ENCODE measurements at regions not wholly inside any gene's neighbourhood (a gene's known extent, or its start where the extent isn't known, plus 50 kb on each side); places are given as distances from the start of the nearest gene placed in this dataset.

- DNase-seq (ENCODE audit: low read depth in 2 of 2) = no peak
These were observed 54.5 kb upstream of the HTR4 start for GRCh38 chr5:148708854-148709253.

- DNase-seq (ENCODE audit: low read depth in 2 of 2) = no peak
These were observed 57.6 kb upstream of the HTR4 start for GRCh38 chr5:148711961-148712360.

DNA sequence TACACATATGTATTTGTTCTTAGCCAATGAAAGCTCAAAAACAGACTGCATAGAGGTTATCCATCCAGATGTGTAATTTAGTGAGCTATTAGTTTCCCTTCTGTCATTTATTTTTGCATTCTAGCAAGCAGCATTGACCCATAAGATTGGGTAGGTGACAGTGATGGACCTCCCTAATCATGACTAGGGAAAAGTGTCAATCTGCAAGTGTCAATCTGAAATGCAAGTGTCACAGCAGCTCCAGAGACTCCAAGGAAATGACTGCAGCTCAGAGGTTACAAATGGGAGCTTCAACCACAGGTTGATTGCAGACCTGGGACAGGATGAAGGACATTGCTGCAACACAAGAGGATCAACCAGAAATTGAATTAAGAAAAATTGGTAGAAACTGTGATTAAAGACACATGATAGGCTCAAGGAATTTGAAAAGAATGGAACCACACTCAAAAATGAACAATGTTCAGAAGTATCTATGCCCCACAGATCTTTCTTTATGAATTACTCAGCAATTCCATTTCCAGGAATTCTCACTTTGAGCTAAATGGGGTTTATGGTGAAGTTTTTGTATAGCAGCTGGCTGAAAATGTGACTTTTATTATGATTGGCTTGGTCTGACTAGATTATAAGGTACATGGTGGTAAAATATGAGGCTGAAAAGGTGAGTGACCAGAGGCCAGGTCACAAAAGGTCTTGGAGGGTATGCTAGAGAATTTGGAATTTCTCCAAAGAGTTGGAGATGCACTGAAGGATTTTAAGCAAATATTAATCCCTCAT is 59.6 kb upstream of the HTR4 start:
- DNase-seq (ENCODE audit: low read depth in 2 of 2) = no peak

- no peak for DNase-seq (ENCODE audit: low read depth in 2 of 2)
These were observed 62.4 kb upstream of the HTR4 start for GRCh38 chr5:148716716-148717115.

GRCh38 chr5:148717668-148718067 is 63.3 kb upstream of the HTR4 start:
- no peak for DNase-seq (ENCODE audit: low read depth in 2 of 2)

- DNase-seq (ENCODE audit: low read depth in 2 of 2) = no peak
These were observed 65.3 kb upstream of the HTR4 start for GRCh38 chr5:148719605-148720004.

DNA sequence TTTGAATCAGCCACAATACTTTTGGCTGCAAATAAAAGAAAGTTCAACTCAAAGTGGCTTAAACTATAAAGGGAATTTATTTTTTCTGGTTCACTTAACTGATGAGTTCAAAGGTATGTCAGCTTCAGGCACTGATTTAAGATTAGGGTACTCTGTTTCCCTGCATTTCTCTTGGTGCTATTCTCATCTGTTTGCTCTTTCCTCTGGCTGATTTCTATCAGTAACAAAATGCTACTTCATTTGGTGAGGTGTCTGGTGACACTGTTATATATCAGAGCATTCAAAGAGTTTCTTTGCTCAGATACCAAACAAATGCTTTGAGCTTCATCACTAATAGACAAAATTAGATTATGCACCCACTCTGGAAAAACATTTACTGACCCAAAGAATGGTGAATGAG is 65.9 kb upstream of the HTR4 start:
- no peak for DNase-seq (ENCODE audit: low read depth in 2 of 2)

DNA sequence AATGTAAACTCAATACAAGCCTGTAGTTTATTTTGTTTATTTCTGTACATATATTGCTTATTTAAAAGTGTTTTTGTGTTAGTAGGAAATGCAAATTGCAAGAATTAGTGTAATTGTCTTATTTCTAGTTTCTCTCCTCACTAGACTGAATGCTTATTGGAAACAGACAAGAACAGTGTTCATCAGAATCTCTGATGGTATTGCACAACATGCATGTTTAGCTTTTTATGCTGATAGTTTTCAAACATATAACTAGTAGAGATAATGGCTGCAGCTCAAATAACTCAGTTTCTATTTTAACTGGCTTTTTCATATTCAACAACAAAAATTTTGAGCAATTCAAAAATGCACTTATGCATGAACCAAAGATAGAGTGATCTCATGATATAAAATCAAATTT is 68.8 kb upstream of the HTR4 start:
- DNase-seq (ENCODE audit: low read depth in 2 of 2) = no peak

- DNase-seq (ENCODE audit: low read depth in 2 of 2) = no peak
These were observed 71.3 kb upstream of the HTR4 start for GRCh38 chr5:148725675-148726074.

GRCh38 chr5:148729182-148729581 is 74.9 kb upstream of the HTR4 start:
- DNase-seq (ENCODE audit: low read depth in 2 of 2) = no peak

DNA sequence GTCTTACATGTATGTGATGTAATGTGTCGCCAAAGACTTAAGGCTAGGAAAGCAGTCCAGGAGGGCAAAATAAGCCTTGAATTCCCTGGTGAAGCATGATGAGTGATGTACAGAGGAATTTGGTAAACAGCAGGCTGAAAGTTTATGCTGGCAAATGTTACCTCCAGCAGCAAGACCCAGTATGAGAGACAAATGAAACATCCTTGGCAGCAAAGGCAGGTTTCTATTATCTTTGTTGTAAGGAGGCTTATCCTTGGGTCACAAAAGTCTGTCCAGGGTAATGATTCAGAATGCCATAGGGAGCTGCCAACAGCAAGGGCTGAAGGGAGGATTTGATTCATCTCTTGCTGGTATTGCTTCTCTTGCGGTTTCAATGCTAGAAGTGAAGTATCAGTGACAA is 75.9 kb upstream of the HTR4 start:
- DNase-seq (ENCODE audit: low read depth in 2 of 2) = no peak

GRCh38 chr5:148730942-148731898 is 76.9 kb upstream of the HTR4 start:
- DNase-seq (ENCODE audit: low read depth in 2 of 2) = peak; percentile 6 to 36

GRCh38 chr5:148732692-148733091 is 78.4 kb upstream of the HTR4 start:
- DNase-seq (ENCODE audit: low read depth in 2 of 2) = no peak

- peak; percentile 26 to 49 for DNase-seq (ENCODE audit: low read depth in 2 of 2)
These were observed 79.5 kb upstream of the HTR4 start for GRCh38 chr5:148733601-148734438.

DNA sequence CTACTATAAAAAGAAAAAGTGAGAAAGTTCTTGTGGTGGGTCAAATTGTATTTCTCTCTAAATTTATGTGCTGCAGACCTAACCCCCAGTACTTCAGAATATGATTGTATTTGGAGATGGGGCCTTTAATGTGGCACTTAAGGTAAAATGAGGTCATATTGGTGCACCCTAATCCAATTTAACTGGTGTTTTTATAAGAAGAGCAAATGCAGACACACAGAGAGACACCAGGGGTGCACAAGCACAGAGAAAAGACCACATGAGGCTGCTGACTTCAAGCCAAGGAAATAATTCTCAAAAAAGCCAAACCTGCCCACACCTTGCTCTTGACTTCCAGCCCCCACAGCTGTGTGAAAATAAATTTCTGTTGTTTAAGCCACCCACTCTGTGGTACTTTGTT is 80.2 kb upstream of the HTR4 start:
- DNase-seq (ENCODE audit: low read depth in 2 of 2) = no peak

GRCh38 chr5:148735301-148735835 is 81.0 kb upstream of the HTR4 start:
- no peak for DNase-seq (ENCODE audit: low read depth in 2 of 2)

GRCh38 chr5:148739023-148739422 is 84.7 kb upstream of the HTR4 start:
- DNase-seq (ENCODE audit: low read depth in 2 of 2) = no peak

GRCh38 chr5:148739524-148739923 is 85.2 kb upstream of the HTR4 start:
- no peak for DNase-seq (ENCODE audit: low read depth in 2 of 2)

- no peak for DNase-seq (ENCODE audit: low read depth in 2 of 2)
These were observed 85.9 kb upstream of the HTR4 start for GRCh38 chr5:148740079-148740858.

DNA sequence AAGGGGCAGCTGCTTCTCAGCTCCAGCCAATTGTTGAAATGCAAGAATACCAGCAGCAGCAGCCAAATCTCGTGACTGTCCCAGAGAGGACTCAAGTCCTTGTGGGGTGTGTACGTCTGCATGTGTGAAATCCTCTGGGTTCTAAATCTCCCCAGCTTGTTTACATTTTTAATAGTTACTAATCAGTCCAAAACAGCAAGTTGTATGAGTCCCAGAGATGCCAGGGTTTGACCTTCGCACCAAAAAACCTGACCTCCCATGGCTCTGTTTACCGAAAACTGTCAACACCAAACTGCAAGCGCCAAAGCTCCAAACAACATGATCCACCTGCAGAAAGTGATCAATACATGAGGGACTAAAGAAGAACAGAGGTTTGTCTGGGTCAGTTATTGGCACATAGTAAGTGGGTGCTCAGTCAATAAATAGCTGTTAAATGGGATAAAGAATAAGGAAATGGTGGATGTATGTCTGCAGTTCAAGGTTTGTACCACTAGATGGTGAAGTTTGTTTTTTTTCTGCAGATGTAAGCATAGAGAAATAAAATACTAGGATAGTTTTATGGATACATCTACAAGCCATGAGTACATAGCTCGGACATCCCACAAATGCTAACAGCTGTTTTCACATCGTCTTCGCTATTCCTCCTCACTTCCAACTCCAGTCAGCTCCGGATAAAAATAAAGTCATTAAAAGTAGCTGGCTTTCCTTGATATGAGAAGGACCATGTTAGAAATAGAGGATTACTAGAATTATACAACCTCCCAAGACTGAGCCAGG is 85.3 kb upstream of the ADRB2 start:
- no peak for DNase-seq (ENCODE audit: low read depth in 2 of 2)

Measured in stimulated activated CD8-positive, alpha-beta memory T cell treated with anti-CD3 and anti-CD28 coated beads, Interleukin-7, amount 100 ng/mL, for 1 hour (primary cell).